ENCODE measurements at regions not wholly inside any gene's neighbourhood (a gene's known extent, or its start where the extent isn't known, plus 50 kb on each side); places are given as distances from the start of the nearest gene placed in this dataset.

DNA sequence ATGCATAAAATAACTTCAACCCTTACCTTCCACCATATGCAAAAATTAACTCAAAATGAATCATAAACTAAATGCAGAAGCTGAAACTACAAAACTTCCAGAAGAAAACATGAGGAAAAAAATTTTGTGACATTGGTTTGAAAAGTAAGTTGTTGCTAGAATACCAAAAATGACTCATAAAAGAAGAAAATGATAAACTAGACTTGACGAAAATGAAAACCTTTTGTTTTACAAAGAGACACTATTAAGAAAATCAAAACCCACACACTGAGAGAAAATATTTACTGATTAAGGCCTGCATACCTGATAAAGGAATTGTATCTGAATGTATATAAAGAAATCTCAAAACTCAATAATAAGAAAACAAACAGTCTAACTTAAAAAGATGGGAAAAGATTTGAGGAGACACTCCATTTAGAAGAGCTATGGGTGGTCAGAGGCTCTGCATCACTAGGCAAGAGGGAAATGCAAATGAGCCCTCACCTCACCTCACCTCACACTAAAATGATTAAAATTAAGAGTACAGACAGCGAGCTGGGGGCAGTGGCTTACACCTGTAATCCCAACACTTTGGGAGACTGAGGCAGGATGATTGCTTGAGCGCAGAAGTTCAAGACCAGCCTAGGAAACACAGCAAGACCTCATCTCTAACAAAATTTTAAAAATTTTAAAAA is 97.6 kb upstream of the CST7 start:
- TF ChIP-seq, protein P1, sequence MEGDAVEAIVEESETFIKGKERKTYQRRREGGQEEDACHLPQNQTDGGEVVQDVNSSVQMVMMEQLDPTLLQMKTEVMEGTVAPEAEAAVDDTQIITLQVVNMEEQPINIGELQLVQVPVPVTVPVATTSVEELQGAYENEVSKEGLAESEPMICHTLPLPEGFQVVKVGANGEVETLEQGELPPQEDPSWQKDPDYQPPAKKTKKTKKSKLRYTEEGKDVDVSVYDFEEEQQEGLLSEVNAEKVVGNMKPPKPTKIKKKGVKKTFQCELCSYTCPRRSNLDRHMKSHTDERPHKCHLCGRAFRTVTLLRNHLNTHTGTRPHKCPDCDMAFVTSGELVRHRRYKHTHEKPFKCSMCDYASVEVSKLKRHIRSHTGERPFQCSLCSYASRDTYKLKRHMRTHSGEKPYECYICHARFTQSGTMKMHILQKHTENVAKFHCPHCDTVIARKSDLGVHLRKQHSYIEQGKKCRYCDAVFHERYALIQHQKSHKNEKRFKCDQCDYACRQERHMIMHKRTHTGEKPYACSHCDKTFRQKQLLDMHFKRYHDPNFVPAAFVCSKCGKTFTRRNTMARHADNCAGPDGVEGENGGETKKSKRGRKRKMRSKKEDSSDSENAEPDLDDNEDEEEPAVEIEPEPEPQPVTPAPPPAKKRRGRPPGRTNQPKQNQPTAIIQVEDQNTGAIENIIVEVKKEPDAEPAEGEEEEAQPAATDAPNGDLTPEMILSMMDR (IDR thresholded peaks at IDR 0.05): no peak

DNA sequence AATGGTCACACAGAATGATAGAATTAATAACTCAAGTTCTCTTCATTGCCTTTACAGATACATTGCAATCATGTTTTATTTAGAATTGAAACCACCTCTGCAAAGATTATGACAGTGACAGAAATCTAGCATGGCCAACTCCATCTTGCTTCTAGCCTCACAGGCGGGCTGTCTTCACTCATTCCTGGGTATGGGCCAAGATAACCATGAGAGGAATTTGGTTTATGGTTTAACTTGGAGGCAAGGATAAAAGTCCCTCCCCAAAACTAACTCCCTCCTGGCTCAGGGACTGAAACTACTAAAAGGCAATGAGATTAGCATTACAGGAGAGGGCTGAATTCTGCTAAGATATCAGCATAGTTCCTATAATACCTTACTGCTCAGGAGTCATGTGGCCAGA is 95.2 kb upstream of the CST7 start:
- TF ChIP-seq, protein P1 (IDR thresholded peaks at IDR 0.05): no peak

GRCh38 chr20:24855848-24856247 is 93.2 kb upstream of the CST7 start:
- TF ChIP-seq, protein P1 (IDR thresholded peaks at IDR 0.05): no peak

GRCh38 chr20:24859539-24859938 is 89.5 kb upstream of the CST7 start:
- TF ChIP-seq, protein P1 (IDR thresholded peaks at IDR 0.05): no peak

GRCh38 chr20:24862186-24862585 is 86.9 kb upstream of the CST7 start:
- TF ChIP-seq, protein P1 (IDR thresholded peaks at IDR 0.05): no peak

- TF ChIP-seq, protein P1 (IDR thresholded peaks at IDR 0.05): no peak
Observed at GRCh38 chr20:24862606-24863005, 86.5 kb upstream of the CST7 start.

DNA sequence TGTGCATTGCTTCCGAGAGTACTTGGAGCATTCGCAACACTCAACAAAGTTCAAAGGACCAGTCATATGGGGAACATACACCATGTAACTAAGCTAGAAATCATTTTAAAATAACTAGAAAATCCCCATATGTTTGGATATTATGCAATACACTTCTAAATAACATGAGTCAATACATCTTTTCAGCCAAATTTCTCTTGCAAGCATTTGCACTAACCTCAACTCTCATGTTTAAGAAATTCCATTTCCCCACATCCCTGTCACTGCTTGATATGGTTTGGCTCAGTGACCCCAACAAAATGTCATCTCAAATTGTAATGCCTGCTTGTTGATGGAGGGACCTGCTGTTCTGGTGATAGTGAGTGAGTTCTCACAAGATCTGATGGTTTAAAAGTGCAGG is 85.7 kb upstream of the CST7 start:
- TF ChIP-seq, protein P1 (IDR thresholded peaks at IDR 0.05): no peak

DNA sequence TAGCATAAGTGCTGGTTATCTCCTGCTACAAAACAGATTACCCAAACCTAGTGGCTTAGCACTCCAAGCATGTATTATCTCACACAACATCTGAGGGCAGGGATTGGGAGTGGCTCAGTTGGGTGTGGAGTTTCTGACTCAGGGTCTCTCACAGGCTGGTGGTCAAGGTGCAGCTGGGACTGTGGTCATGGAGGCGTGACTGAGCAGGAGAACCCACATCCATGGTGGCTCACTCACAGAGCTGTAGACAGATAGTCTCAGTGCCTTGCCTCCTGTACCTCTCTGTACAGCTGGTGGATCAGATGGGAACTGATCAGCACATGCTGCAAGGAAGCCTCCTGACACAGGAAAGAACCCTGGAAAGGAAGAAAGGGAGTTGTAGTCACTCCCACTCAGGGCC is 83.1 kb upstream of the CST7 start:
- TF ChIP-seq, protein P1 (IDR thresholded peaks at IDR 0.05): no peak

Measured in LNCAP (cell line).